Lung (tissue), 11 donors: ENCODE measurements at regions not wholly inside any gene's neighbourhood (a gene's known extent, or its start where the extent isn't known, plus 50 kb on each side); places are given as distances from the start of the nearest gene placed in this dataset.
"Not testable (repeated sequence)": the region's sequence is repeated elsewhere in the genome, so short reads cannot be mapped to it uniquely, and the experiment has no call there.

Experiments
- ATAC-seq: fragments of 200-7000 bp; cut with Tn5 transposase; one replicate; pipeline ENCODE4 v1.9.1; 2020; ENCODE audit warnings: moderate number of reproducible peaks; ENCODE audit not compliant: insufficient read depth, low FRiP score
- DNase-seq, 3 donors: peaks; one replicate each; pipeline ENCODE4 v3.0.0-alpha.2; 2013 to 2017
- H3K27ac ChIP-seq, 2 donors: one replicate each; pipeline ENCODE4 v1.5.1; 2013; ENCODE audit warnings: mild to moderate bottlenecking in 2 of 2, moderate library complexity in 2 of 2, control low read depth in 1 of 2, inconsistent platforms in 1 of 2, low read depth in 1 of 2, low read length in 1 of 2
- H3K27me3 ChIP-seq, 3 donors: one replicate each; pipeline ENCODE4 v1.5.1; 2013; ENCODE audit warnings: low read length in 2 of 3; ENCODE audit not compliant: control insufficient read depth in 3 of 3, insufficient read depth in 3 of 3
- H3K36me3 ChIP-seq, 4 donors: one replicate each; pipeline ENCODE4 v1.5.1; 2013; ENCODE audit warnings: low read length in 4 of 4, mild to moderate bottlenecking in 1 of 4, moderate library complexity in 1 of 4; ENCODE audit not compliant: control insufficient read depth in 4 of 4, insufficient read depth in 4 of 4
- H3K4me1 ChIP-seq, 5 donors: one replicate each; pipeline ENCODE4 v1.5.1; 2013; ENCODE audit warnings: low read length in 5 of 5, mild to moderate bottlenecking in 2 of 5, moderate library complexity in 1 of 5; ENCODE audit not compliant: control insufficient read depth in 5 of 5, insufficient read depth in 5 of 5
- H3K4me3 ChIP-seq: one replicate; pipeline ENCODE4 v1.5.1; 2013; ENCODE audit warnings: mild to moderate bottlenecking, control low read depth, moderate library complexity
- H3K9ac ChIP-seq, 2 donors: one replicate each; pipeline ENCODE4 v1.5.1; 2013; ENCODE audit warnings: low read length in 2 of 2, control low read depth in 1 of 2; ENCODE audit not compliant: insufficient read depth in 1 of 2
- H3K9me3 ChIP-seq, 4 donors: one replicate each; pipeline ENCODE4 v1.5.1; 2013; ENCODE audit warnings: low read length in 3 of 4, mild to moderate bottlenecking in 1 of 4, moderate library complexity in 1 of 4; ENCODE audit not compliant: control insufficient read depth in 4 of 4, insufficient read depth in 3 of 4
- WGBS, 2 donors: extraction: QIAGEN DNeasy Blood & Tissue Kit; methylation state at CpG; one replicate each; pipeline ENCODE4 v1.1.7; 2013; 5-methylcytosine and 5-hydroxymethylcytosine counted together
- TF ChIP-seq, protein P1 (sequence below): IDR thresholded peaks from 2 replicates; pipeline ENCODE4 v1.5.1; 2012; ENCODE audit warnings: mild to moderate bottlenecking; ENCODE audit errors: control extremely low read depth, extremely low read depth
- donor health status: control.
- donor health status: control.
- donor health status: Bipolar disorder and iron deficiency.
- donor health status: healthy.
- donor health status: DM: yes; HTN: yes; CAD: no.

DNA sequence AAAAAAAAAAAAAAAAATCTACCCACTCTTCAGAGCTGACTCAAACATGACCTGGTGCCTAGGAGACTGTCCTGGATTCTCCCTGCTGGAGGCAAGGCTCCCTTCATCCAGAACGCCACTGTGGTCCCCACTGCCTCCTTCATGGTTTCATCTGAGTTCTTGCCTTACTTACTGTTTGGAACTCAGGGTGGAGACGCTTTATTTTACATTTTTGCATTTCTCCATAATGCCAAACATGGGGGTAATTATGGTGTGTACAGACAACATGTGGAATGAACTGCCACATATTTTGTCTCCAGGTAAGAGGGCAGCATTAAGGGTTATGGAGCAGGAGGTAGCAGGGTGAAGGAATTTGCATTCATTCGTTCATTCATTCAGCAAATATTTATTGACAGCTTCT lies 58.1 kb upstream of the KCNK12 start:
- WGBS, 2 donors = 89 to 95% methylated on average over 3 of the region's 3 CpGs
- Histone ChIP-seq H3K4me3 (no peak overlapping the region), H3K36me3 (no peaks in the 10 kb centered on the region), H3K9me3 (peaks cover 0 to 2% (median 0%) of the 10 kb centered on the region in 4 donors), H3K4me1 (no peaks in the 10 kb centered on the region), H3K9ac (no peak overlapping the region), H3K27me3 (no peaks in the 10 kb centered on the region), H3K27ac (no peak overlapping the region)
- ATAC-seq (no peak), DNase-seq (no peak)
- TF ChIP-seq, protein P1, sequence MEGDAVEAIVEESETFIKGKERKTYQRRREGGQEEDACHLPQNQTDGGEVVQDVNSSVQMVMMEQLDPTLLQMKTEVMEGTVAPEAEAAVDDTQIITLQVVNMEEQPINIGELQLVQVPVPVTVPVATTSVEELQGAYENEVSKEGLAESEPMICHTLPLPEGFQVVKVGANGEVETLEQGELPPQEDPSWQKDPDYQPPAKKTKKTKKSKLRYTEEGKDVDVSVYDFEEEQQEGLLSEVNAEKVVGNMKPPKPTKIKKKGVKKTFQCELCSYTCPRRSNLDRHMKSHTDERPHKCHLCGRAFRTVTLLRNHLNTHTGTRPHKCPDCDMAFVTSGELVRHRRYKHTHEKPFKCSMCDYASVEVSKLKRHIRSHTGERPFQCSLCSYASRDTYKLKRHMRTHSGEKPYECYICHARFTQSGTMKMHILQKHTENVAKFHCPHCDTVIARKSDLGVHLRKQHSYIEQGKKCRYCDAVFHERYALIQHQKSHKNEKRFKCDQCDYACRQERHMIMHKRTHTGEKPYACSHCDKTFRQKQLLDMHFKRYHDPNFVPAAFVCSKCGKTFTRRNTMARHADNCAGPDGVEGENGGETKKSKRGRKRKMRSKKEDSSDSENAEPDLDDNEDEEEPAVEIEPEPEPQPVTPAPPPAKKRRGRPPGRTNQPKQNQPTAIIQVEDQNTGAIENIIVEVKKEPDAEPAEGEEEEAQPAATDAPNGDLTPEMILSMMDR = no peak

DNA sequence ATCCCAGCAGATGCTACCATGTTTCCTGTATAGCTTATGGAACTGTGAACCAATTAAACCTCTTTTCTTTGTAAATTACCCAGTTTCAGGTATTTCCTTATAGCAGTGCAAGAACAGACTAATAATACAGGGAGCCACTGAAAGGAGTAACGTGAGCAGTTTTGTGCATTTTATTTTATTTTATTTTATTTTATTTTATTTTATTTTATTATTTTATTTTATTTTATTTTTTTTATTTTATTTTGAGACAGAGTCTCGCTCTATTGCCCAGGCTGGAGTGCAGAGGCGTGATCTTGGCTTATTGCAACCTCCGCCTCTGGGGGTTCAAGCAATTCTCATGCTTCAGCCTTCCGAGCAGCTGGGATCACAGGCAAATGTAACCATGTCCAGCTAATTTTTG lies 55.9 kb upstream of the KCNK12 start:
- no peak overlapping the region for H3K27ac ChIP-seq
- no peaks in the 10 kb centered on the region for H3K27me3 ChIP-seq
- no peak overlapping the region for H3K4me3 ChIP-seq
- ATAC-seq (no peak), DNase-seq (no peak)
- H3K9me3 ChIP-seq = peaks cover 0 to 2% (median 0%) of the 10 kb centered on the region in 4 donors
- no peaks in the 10 kb centered on the region for H3K4me1 ChIP-seq
- TF ChIP-seq, protein P1 = no peak
- H3K9ac ChIP-seq = no peak overlapping the region
- WGBS, 2 donors = 96% methylated on average over 5 of the region's 5 CpGs
- H3K36me3 ChIP-seq = no peaks in the 10 kb centered on the region

DNA sequence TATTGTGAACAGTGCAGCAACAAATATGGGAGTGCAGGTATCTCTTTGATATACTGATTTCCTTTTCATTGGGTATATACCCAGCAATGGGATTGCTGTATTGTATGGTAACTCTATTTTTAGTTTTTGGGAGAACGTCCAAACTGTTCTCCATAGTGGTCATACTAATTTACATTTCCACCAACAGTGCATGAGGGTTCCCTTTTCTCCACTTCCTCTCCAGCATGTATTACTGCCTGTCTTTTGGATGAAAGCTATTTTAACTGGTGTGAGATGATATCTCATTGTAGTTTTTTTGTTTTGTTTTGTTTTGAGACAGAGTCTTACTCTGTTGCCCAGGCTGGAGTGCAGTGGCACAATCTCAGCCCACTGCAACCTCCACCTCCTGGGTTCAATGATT lies 52.4 kb upstream of the KCNK12 start:
- 22 to 43% methylated on average over 1 of the region's 1 CpG for WGBS, 2 donors
- H3K27ac ChIP-seq = not testable (repeated sequence)

DNA sequence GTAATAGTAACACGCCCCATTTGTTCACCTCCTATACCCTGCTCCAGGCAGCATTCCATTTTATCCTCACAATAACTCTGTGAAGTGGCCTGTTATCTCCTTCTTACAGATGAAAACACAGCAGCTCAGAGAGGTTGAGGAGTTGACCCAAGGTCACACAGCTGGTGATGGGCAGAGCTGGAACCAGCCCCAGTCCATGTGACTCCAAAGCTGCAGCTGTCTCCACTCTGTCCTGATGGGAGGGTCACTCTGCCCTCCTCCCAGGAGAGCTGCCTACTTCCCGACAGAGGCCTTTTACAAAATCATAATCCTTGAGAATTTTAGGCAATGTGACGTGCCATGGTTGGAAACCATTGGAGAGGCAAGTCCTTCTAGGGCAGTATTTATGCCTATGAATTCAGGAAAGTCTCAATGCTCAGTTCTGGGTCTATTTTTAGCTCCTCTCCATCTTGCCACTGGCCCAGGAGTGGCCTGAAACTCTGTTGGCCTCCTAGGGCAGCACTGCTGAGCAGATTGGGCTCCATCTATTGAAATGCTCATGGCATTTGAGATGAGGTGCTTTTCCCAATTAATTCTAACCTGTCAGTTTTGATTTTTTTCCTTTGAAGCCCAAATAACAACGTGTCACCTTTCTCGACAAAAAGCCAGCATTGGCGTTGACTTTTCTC lies 50.1 kb upstream of the KCNK12 start:
- no peak for DNase-seq
- no peak for ATAC-seq

More for the DNA sequence above, 52.4 kb upstream of the KCNK12 start:
- not testable (repeated sequence) for H3K9me3 ChIP-seq, H3K9ac ChIP-seq, H3K27me3 ChIP-seq, H3K4me1 ChIP-seq, DNase-seq, H3K4me3 ChIP-seq, ATAC-seq, H3K36me3 ChIP-seq

More for the DNA sequence above, 50.1 kb upstream of the KCNK12 start:
- H3K4me1 ChIP-seq = no peaks in the 10 kb centered on the region
- 78 to 91% methylated on average over 6 of the region's 6 CpGs for WGBS, 2 donors
- H3K36me3 ChIP-seq = no peaks in the 10 kb centered on the region
- no peaks in the 10 kb centered on the region for H3K27me3 ChIP-seq
- no peak overlapping the region for H3K27ac ChIP-seq
- H3K9me3 ChIP-seq = no peaks in the 10 kb centered on the region
- H3K4me3 ChIP-seq = no peak overlapping the region
- TF ChIP-seq, protein P1 = no peak
- H3K9ac ChIP-seq = no peak overlapping the region
